Panc1 (cell line): ENCODE measurements at regions not wholly inside any gene's neighbourhood (a gene's known extent, or its start where the extent isn't known, plus 50 kb on each side); places are given as distances from the start of the nearest gene placed in this dataset.

Source experiments
- ATAC-seq: fragments of 200-7000 bp; cut with Tn5 transposase; 2 replicates; pipeline ENCODE4 v1.9.1; 2020; ENCODE audit warnings: mild to moderate bottlenecking, moderate library complexity
- BruUV-seq: library from RNA; stranded (reverse); fragments of 400-500 nt; replicated peaks from 2 replicates; lab custom pipeline; 2021; lab: Mats Ljungman, UMichigan
- CTCF ChIA-PET: fragments of 300-600 bp; sonication (Branson Sonifier 250); formaldehyde crosslinking; loops from one replicate; lab custom pipeline; 2022; ENCODE audit warnings: antibody characterized with exemption; lab: Charles Lee
- POLR2A ChIA-PET: fragments of 300-600 bp; sonication (Branson Sonifier 250); formaldehyde crosslinking; loops from one replicate; lab custom pipeline; 2022; ENCODE audit warnings: antibody characterized with exemption; lab: Charles Lee
- DNase-seq: peaks from one replicate; pipeline ENCODE4 v3.0.0-alpha.2; 2010; ENCODE audit warnings: low read depth, low spot score
- H3K27ac ChIP-seq: 2 replicates; pipeline ENCODE4 v1.5.1; 2011; ENCODE audit warnings: mild to moderate bottlenecking, low read length, inconsistent platforms
- H3K27me3 ChIP-seq: fragments of 200-500 bp; sonication (Bioruptor generic); 2 replicates; pipeline ENCODE4 v1.6.0; 2014; ENCODE audit warnings: low read length, inconsistent platforms; ENCODE audit not compliant: control insufficient read depth, insufficient read depth
- H3K36me3 ChIP-seq: fragments of 200-500 bp; sonication (Bioruptor generic); 2 replicates; pipeline ENCODE4 v1.5.1; 2014; ENCODE audit warnings: inconsistent platforms, mild to moderate bottlenecking, low read length, moderate library complexity; ENCODE audit not compliant: control insufficient read depth, insufficient read depth
- H3K4me1 ChIP-seq: 2 replicates; pipeline ENCODE4 v1.5.1; 2011; ENCODE audit warnings: inconsistent platforms, mild to moderate bottlenecking, low read length, moderate library complexity; ENCODE audit not compliant: control insufficient read depth, insufficient read depth
- H3K4me3 ChIP-seq, 2 experiments: 2 replicates each; pipeline ENCODE4 v1.5.1; 2011 to 2012; ENCODE audit warnings: low read depth in 2 of 2, low read length in 2 of 2, mild to moderate bottlenecking in 2 of 2, inconsistent platforms in 1 of 2, moderate library complexity in 1 of 2
- H3K9me3 ChIP-seq: fragments of 200-500 bp; sonication (Bioruptor generic); 2 replicates; pipeline ENCODE4 v1.5.1; 2014; ENCODE audit warnings: low read depth, mild to moderate bottlenecking, inconsistent platforms, low read length, moderate library complexity; ENCODE audit not compliant: control insufficient read depth, insufficient read depth
- POLR2AphosphoS5 ChIP-seq: IDR thresholded peaks from 2 replicates; pipeline ENCODE4 v1.6.1; 2012; ENCODE audit warnings: mild to moderate bottlenecking, low read depth, low read length, moderate library complexity
- SIN3A ChIP-seq: IDR thresholded peaks from 2 replicates; pipeline ENCODE4 v1.6.1; 2012; ENCODE audit warnings: low read depth, mild to moderate bottlenecking, low read length, moderate library complexity, borderline replicate concordance; ENCODE audit not compliant: insufficient read depth
- TCF7L2 ChIP-seq: IDR thresholded peaks from 2 replicates; pipeline ENCODE4 v1.6.1; 2011; ENCODE audit warnings: mild to moderate bottlenecking, low read depth, low read length, inconsistent platforms
- in situ Hi-C: cut with HindIII; loops from 2 replicates; pipeline ENCODE4 v1.10.0; 2016; ENCODE audit warnings: low sequenced_read_pairs, low pct_unique_long_range_greater_than_20kb
- intact Hi-C: fragments of 100-400 bp; cut with micrococcal nuclease; formaldehyde crosslinking; loops from one replicate; pipeline ENCODE4 v1.10.0; 2022; ENCODE audit not compliant: unreplicated experiment
- TF ChIP-seq, protein P1 (sequence below): fragments of 450-650 bp; IDR thresholded peaks from 2 replicates; pipeline ENCODE4 v1.5.1; 2017; ENCODE audit warnings: mild to moderate bottlenecking
- TF ChIP-seq, protein P2 (sequence below), 2 experiments: IDR thresholded peaks; 2 replicates each; pipeline ENCODE4 v1.6.1; 2011 to 2012; ENCODE audit warnings: low read depth in 2 of 2, control low read depth in 1 of 2, low read length in 1 of 2, mild to moderate bottlenecking in 1 of 2, moderate library complexity in 1 of 2; ENCODE audit not compliant: insufficient read depth in 1 of 2

DNA sequence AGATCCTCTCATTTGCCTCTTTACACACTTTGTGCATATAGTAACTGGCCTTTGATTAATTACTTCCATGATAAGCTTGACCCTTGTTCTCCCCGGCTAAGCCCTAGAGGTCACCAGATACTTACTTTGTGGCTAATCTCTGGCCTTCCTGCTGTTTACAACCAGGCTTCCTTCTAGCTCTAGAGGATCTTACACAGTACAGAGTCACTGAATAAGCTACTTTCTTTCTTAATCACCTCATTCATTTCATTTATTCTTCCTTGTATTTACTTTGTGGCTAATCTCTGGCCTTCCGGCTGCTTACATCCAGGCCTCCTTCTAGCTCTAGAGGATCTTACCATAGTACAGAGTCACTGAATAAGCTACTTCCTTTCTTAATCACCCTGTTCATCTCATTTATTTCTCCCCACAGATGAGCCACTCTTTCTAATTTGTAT lies 144.3 kb upstream of the C1orf21 start:
- in situ Hi-C loops, result no loop called here
- ATAC-seq, result no peak
- no TSS peak for BruUV-seq
- CTCF ChIA-PET, result interaction anchor here (0.7 kb wide), 1 partner anchor 610 kb away, joined by 3 read pairs; no protein-coding TSS in a partner anchor
- Histone ChIP-seq H3K36me3 (no peaks in the 10 kb centered on the region), H3K4me3 (no peak overlapping the region), H3K27me3 (no peaks in the 10 kb centered on the region), H3K27ac (no peak overlapping the region), H3K9me3 (no peaks in the 10 kb centered on the region), H3K4me1 (no peaks in the 10 kb centered on the region)
- TF ChIP-seq TCF7L2, result no peak
- TF ChIP-seq, protein P1, sequence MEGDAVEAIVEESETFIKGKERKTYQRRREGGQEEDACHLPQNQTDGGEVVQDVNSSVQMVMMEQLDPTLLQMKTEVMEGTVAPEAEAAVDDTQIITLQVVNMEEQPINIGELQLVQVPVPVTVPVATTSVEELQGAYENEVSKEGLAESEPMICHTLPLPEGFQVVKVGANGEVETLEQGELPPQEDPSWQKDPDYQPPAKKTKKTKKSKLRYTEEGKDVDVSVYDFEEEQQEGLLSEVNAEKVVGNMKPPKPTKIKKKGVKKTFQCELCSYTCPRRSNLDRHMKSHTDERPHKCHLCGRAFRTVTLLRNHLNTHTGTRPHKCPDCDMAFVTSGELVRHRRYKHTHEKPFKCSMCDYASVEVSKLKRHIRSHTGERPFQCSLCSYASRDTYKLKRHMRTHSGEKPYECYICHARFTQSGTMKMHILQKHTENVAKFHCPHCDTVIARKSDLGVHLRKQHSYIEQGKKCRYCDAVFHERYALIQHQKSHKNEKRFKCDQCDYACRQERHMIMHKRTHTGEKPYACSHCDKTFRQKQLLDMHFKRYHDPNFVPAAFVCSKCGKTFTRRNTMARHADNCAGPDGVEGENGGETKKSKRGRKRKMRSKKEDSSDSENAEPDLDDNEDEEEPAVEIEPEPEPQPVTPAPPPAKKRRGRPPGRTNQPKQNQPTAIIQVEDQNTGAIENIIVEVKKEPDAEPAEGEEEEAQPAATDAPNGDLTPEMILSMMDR, result no peak
- TF ChIP-seq SIN3A, result no peak
- TF ChIP-seq POLR2AphosphoS5, result no peak
- TF ChIP-seq, protein P2, sequence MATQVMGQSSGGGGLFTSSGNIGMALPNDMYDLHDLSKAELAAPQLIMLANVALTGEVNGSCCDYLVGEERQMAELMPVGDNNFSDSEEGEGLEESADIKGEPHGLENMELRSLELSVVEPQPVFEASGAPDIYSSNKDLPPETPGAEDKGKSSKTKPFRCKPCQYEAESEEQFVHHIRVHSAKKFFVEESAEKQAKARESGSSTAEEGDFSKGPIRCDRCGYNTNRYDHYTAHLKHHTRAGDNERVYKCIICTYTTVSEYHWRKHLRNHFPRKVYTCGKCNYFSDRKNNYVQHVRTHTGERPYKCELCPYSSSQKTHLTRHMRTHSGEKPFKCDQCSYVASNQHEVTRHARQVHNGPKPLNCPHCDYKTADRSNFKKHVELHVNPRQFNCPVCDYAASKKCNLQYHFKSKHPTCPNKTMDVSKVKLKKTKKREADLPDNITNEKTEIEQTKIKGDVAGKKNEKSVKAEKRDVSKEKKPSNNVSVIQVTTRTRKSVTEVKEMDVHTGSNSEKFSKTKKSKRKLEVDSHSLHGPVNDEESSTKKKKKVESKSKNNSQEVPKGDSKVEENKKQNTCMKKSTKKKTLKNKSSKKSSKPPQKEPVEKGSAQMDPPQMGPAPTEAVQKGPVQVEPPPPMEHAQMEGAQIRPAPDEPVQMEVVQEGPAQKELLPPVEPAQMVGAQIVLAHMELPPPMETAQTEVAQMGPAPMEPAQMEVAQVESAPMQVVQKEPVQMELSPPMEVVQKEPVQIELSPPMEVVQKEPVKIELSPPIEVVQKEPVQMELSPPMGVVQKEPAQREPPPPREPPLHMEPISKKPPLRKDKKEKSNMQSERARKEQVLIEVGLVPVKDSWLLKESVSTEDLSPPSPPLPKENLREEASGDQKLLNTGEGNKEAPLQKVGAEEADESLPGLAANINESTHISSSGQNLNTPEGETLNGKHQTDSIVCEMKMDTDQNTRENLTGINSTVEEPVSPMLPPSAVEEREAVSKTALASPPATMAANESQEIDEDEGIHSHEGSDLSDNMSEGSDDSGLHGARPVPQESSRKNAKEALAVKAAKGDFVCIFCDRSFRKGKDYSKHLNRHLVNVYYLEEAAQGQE (IDR thresholded peaks at IDR 0.05; ENCODE audit: insufficient read depth in 1 of 2, low read depth in 2 of 2, low read length in 1 of 2), result no peak
- no peak for DNase-seq
- intact Hi-C loops, result no loop called here
- POLR2A ChIA-PET, result no interaction called here

DNA sequence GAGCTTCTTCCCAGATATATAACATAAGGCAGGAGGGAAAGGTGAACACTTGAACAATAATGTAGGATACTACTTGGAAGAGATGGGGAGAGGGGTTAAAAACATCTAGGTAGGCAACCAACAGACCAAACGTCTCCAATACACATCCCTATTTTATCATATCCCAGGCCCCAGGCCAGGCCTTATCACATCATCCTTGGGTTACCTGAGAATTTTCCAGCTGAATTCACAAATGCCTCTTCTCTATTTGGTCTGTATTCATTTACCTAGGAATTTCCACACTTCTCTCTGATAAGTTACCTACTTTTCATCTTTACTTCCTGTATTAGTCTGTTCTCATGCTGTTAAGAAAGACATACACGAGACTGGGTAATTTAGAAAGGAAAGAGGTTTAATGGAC lies 141.9 kb upstream of the C1orf21 start:
- ChIA-PET CTCF (no interaction called here), POLR2A (no interaction called here)
- in situ Hi-C loops, result no loop called here
- no TSS peak for BruUV-seq
- no peaks in the 10 kb centered on the region for H3K36me3 ChIP-seq
- ATAC-seq (no peak), DNase-seq (no peak)
- no peaks in the 10 kb centered on the region for H3K9me3 ChIP-seq
- no peak overlapping the region for H3K27ac ChIP-seq
- no peak overlapping the region for H3K4me3 ChIP-seq
- no peaks in the 10 kb centered on the region for H3K27me3 ChIP-seq
- no peak for TF ChIP-seq SIN3A
- no peak for TF ChIP-seq POLR2AphosphoS5
- TF ChIP-seq, protein P2 (IDR thresholded peaks at IDR 0.05; ENCODE audit: insufficient read depth in 1 of 2, low read depth in 2 of 2, low read length in 1 of 2), result no peak
- no peaks in the 10 kb centered on the region for H3K4me1 ChIP-seq
- intact Hi-C loops, result no loop called here
